A549 (cell line): ENCODE measurements at regions not wholly inside any gene's neighbourhood (a gene's known extent, or its start where the extent isn't known, plus 50 kb on each side); places are given as distances from the start of the nearest gene placed in this dataset.
A peak's percentile ranks its signal among the peaks of the same experiment; 100 is the strongest.

ENCODE experiments used
- ATAC-seq, 2 experiments: fragments of 200-7000 bp in 1 of 2; fragments of >200 bp in 1 of 2; cut with Nextera tagmentation in 1 of 2; cut with Tn5 transposase in 1 of 2; 3 replicates each; pipeline versions ENCODE4 v1.8.0 to v1.9.1; 2018 to 2020; ENCODE audit warnings: mild to moderate bottlenecking in 1 of 2, moderate library complexity in 1 of 2
- CTCF ChIA-PET: fragments of 300-600 bp; sonication (Branson Sonifier 250); formaldehyde crosslinking; extraction: SDS; loops from one replicate; lab custom pipeline; 2021; ENCODE audit warnings: antibody characterized with exemption, inconsistent platforms; lab: Yijun Ruan, JAX
- POLR2A ChIA-PET: fragments of 350-600 bp; formaldehyde crosslinking; extraction: SDS; loops from one replicate; lab custom pipeline; 2021; ENCODE audit warnings: antibody characterized with exemption, inconsistent platforms; lab: Yijun Ruan, JAX
- DNase-seq, 2 experiments: peaks; one replicate each; pipeline versions ENCODE4 v3.0.0 to v3.0.0-alpha.2; 2011 to 2016; ENCODE audit warnings: low read depth in 1 of 2, low spot score in 1 of 2
- FAIRE-seq: peaks from 2 replicates; lab custom pipeline; 2011; peaks lifted over from hg19 to GRCh38; lab: Jason Lieb, UNC
- H3K27ac ChIP-seq, 2 experiments: fragments of >200 bp; sonication (Bioruptor Twin); formaldehyde crosslinking; 3 replicates each; pipeline ENCODE4 v1.5.1; 2016 to 2017
- H3K4me1 ChIP-seq: fragments of >200 bp; sonication (Bioruptor Twin); formaldehyde crosslinking; 3 replicates; pipeline ENCODE4 v1.6.1; 2016
- H3K4me2 ChIP-seq: fragments of >200 bp; sonication (Bioruptor Twin); formaldehyde crosslinking; 3 replicates; pipeline ENCODE4 v1.6.1; 2016
- H3K4me3 ChIP-seq: fragments of >200 bp; sonication (Bioruptor Twin); formaldehyde crosslinking; 3 replicates; pipeline ENCODE4 v1.5.1; 2016
- H3K9me3 ChIP-seq: fragments of >200 bp; sonication (Bioruptor Twin); formaldehyde crosslinking; 3 replicates; pipeline ENCODE4 v1.6.1; 2016
- BHLHE40 ChIP-seq: IDR thresholded peaks from 2 replicates; pipeline ENCODE4 v1.6.1; 2012; ENCODE audit warnings: low read depth, low read length, inconsistent platforms
- EHMT2 ChIP-seq: fragments of 200-600 bp; sonication (generic); IDR thresholded peaks from 2 replicates; pipeline ENCODE4 v1.6.1; 2016; ENCODE audit warnings: antibody characterized with exemption, low read depth, mild to moderate bottlenecking, moderate library complexity
- ESRRA ChIP-seq: fragments of 150-350 bp; IDR thresholded peaks from 2 replicates; pipeline ENCODE4 v1.6.1; 2014; ENCODE audit warnings: mild to moderate bottlenecking, low read length, borderline replicate concordance
- FOXS1 ChIP-seq: fragments of 250-450 bp; sonication (Bioruptor Pico); IDR thresholded peaks from 2 replicates; pipeline ENCODE4 v1.5.0; 2020; ENCODE audit warnings: mild to moderate bottlenecking, moderate library complexity
- GATA3 ChIP-seq: IDR thresholded peaks from 2 replicates; pipeline ENCODE4 v1.6.1; 2012; ENCODE audit warnings: borderline replicate concordance
- HDAC2 ChIP-seq: fragments of 200-600 bp; sonication (generic); IDR thresholded peaks from 2 replicates; pipeline ENCODE4 v1.6.1; 2016
- HOXB5 ChIP-seq: fragments of 250-450 bp; sonication (Bioruptor Pico); IDR thresholded peaks from 2 replicates; pipeline ENCODE4 v1.5.0; 2020; ENCODE audit warnings: mild to moderate bottlenecking, moderate library complexity
- KDM1A ChIP-seq: fragments of 200-600 bp; sonication (generic); IDR thresholded peaks from 2 replicates; pipeline ENCODE4 v1.6.1; 2016; ENCODE audit warnings: low read depth, mild to moderate bottlenecking
- MAFK ChIP-seq: fragments of 450-650 bp; IDR thresholded peaks from 2 replicates; pipeline ENCODE4 v1.6.1; 2014; ENCODE audit not compliant: partially characterized antibody
- MAZ ChIP-seq: fragments of 150-350 bp; IDR thresholded peaks from 2 replicates; pipeline ENCODE4 v1.6.1; 2014; ENCODE audit warnings: antibody characterized with exemption, low read depth, low read length, borderline replicate concordance
- MYC ChIP-seq: IDR thresholded peaks from 2 replicates; pipeline ENCODE4 v1.6.1; 2012; ENCODE audit warnings: mild to moderate bottlenecking, inconsistent platforms, low read length, improper control_type of control experiment, borderline replicate concordance
- PHF8 ChIP-seq: fragments of 200-600 bp; sonication (generic); IDR thresholded peaks from 2 replicates; pipeline ENCODE4 v1.6.1; 2016; ENCODE audit warnings: low read depth, mild to moderate bottlenecking, antibody characterized with exemption, moderate library complexity, borderline replicate concordance
- RAD21 ChIP-seq, 2 experiments: fragments of >200 bp in 1 of 2; sonication (Bioruptor Twin) in 1 of 2; formaldehyde crosslinking in 1 of 2; IDR thresholded peaks in 1 of 2; conservative IDR thresholded peaks in 1 of 2; 2 replicates in 1 of 2; 3 replicates in 1 of 2; pipeline ENCODE4 v1.6.1; 2012 to 2018; ENCODE audit warnings: inconsistent platforms in 1 of 2
- RARB ChIP-seq: fragments of 250-450 bp; sonication (Bioruptor Pico); IDR thresholded peaks from 2 replicates; pipeline ENCODE4 v1.8.0; 2021; ENCODE audit warnings: mild to moderate bottlenecking, moderate library complexity
- RFX5 ChIP-seq: fragments of 450-650 bp; IDR thresholded peaks from 2 replicates; pipeline ENCODE4 v1.7.1; 2014; ENCODE audit warnings: antibody characterized with exemption, mild to moderate bottlenecking, moderate library complexity
- ZC3H11A ChIP-seq: fragments of 450-650 bp; IDR thresholded peaks from 2 replicates; pipeline ENCODE4 v1.6.1; 2014; ENCODE audit warnings: antibody characterized with exemption, mild to moderate bottlenecking
- ZNF302 ChIP-seq: fragments of 250-450 bp; sonication (Bioruptor Pico); IDR thresholded peaks from 2 replicates; pipeline ENCODE4 v1.9.0; 2021; ENCODE audit warnings: inconsistent platforms, mild to moderate bottlenecking, moderate library complexity
- WGBS: methylation state at CpG from one replicate; pipeline ENCODE4 v1.1.6; 2017; ENCODE audit errors: missing lambda C conversion rate; 5-methylcytosine and 5-hydroxymethylcytosine counted together
- TF ChIP-seq, protein P1 (sequence below): fragments of 250-450 bp; sonication (Bioruptor Pico); IDR thresholded peaks from 2 replicates; pipeline ENCODE4 v1.5.0; 2021; ENCODE audit warnings: mild to moderate bottlenecking, moderate library complexity, borderline replicate concordance
- TF ChIP-seq, protein P2 (sequence below): IDR thresholded peaks from 2 replicates; pipeline ENCODE4 v1.6.1; 2012; ENCODE audit warnings: low read depth, borderline replicate concordance

DNA sequence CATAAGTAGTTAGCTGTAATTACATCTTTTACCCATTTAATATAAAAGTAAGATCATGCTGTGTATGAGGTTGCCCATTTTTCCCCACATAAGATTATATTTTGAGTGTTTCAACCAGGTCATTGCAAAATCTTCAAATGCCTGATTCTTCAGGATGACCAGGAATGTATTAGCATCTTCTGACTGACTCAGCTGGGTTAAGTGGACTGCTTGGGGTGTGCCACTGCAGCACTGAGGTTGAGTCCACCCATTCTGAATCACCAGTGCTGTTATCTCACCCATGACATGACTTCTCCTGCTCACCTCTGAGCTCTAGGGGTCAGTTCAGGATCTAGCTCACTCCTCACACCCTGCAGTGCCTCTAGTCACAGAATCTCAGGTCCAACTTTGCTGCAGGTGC is 576.7 kb upstream of the ZEB2 start:
- ChIA-PET CTCF (no interaction called here), POLR2A (no interaction called here)
- Histone ChIP-seq H3K4me1 (peaks cover 7% of the 10 kb centered on the region; the same call in 1 of the 3 replicates), H3K27ac (no peak overlapping the region), H3K4me3 (no peak overlapping the region), H3K4me2 (no peak overlapping the region), H3K9me3 (peaks cover 12% of the 10 kb centered on the region; the same call in 2 of the 3 replicates)
- DNase-seq (peak in 1 of 2 experiments; percentile 18), ATAC-seq (peak; percentile 73), FAIRE-seq (no peak)
- TF ChIP-seq FOXS1 (CRISPR knock-in tag) (no peak), ESRRA (no peak), RARB (CRISPR knock-in tag) (no peak), HDAC2 (no peak), MAFK (no peak), MYC (no peak)
- TF ChIP-seq, protein P1, sequence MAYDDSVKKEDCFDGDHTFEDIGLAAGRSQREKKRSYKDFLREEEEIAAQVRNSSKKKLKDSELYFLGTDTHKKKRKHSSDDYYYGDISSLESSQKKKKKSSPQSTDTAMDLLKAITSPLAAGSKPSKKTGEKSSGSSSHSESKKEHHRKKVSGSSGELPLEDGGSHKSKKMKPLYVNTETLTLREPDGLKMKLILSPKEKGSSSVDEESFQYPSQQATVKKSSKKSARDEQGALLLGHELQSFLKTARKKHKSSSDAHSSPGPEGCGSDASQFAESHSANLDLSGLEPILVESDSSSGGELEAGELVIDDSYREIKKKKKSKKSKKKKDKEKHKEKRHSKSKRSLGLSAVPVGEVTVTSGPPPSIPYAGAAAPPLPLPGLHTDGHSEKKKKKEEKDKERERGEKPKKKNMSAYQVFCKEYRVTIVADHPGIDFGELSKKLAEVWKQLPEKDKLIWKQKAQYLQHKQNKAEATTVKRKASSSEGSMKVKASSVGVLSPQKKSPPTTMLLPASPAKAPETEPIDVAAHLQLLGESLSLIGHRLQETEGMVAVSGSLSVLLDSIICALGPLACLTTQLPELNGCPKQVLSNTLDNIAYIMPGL (CRISPR knock-in tag): no peak

DNA sequence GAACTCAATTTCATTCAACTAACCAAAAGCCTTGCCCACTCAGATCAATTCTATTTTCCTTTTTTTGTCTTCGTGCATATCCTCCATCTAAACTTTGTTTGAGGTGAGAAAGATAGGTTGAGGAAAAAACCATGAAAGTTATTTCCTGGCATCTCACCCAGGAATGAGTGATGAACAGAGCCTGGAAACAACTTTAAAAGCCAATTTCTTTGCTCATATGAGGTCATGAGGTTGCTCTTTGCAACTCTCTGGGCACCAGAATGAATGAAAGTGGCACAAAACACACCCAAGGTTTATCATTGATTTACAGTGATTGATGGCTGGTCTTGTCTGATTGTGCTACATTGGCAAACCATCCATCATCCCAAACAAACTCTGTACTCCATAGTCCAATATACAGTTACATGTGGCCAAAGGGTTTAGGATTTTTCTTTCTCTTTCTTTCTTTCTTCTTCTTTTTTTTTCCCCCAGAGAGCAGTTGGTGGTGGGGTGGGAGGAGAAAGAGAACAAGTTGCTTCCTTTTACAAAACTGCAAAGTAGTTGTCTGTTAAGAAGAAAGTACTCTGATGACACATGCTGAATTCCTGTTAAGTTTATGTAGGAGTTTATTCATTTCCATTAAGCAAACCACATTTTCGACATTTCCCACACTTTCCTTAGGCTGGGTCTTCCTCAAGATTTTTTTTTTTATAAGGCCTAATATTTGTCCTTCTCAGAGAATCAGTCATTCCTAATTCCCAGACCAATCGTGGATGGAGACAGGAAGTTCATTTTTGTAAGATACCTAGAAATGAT is 575.9 kb upstream of the ZEB2 start:
- POLR2A ChIA-PET: no interaction called here
- no peak for ATAC-seq
- CTCF ChIA-PET: no interaction called here
- Histone ChIP-seq H3K4me3 (no peak overlapping the region), H3K9me3 (peaks cover 12% of the 10 kb centered on the region; the same call in 2 of the 3 replicates), H3K4me2 (no peak overlapping the region), H3K27ac (no peak overlapping the region), H3K4me1 (peaks cover 7% of the 10 kb centered on the region; the same call in 1 of the 3 replicates)
- 42% methylated on average over 3 of the region's 3 CpGs for WGBS
- TF ChIP-seq RFX5 (no peak), RAD21 (conservative IDR thresholded peaks at IDR 0.05 in 1 of 2, IDR thresholded peaks at IDR 0.05 in 1 of 2) (no peak), PHF8 (no peak), BHLHE40 (no peak), MAFK (no peak), HDAC2 (no peak), ZC3H11A (no peak), EHMT2 (no peak), KDM1A (no peak), MAZ (no peak)
- DNase-seq: no peak
- no peak for FAIRE-seq

DNA sequence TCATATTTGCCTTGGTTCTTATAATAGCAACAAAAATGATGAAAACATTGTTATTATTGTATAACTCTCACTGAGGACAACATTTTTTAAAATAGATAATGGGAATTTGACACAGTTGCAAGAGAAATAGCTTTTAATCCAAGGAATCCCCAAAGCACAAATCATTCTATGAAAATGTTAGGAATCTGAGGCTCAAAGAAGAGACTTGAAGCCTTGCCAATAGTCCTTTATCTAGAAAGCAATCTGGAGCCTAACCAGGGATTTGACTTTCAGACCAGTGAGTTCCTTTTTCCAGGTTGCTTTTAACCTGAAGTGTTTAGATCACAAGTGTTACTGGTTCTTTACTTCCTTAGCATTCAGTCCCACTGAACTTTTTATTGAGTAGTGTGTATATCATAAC is 574.5 kb upstream of the ZEB2 start:
- Histone ChIP-seq H3K4me2 (no peak overlapping the region), H3K4me1 (peaks cover 7% of the 10 kb centered on the region; the same call in 1 of the 3 replicates), H3K4me3 (no peak overlapping the region), H3K27ac (no peak overlapping the region), H3K9me3 (peaks cover 12% of the 10 kb centered on the region; the same call in 2 of the 3 replicates)
- TF ChIP-seq GATA3 (peak; percentile 26; the same call in 1 of the 2 replicates), HOXB5 (CRISPR knock-in tag) (no peak), ZNF302 (no peak), HDAC2 (no peak)
- TF ChIP-seq, protein P2, sequence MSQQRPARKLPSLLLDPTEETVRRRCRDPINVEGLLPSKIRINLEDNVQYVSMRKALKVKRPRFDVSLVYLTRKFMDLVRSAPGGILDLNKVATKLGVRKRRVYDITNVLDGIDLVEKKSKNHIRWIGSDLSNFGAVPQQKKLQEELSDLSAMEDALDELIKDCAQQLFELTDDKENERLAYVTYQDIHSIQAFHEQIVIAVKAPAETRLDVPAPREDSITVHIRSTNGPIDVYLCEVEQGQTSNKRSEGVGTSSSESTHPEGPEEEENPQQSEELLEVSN: no peak
- no peak for FAIRE-seq
- no peak for ATAC-seq
- ChIA-PET POLR2A (no interaction called here), CTCF (no interaction called here)
- DNase-seq: no peak
